DOHH2 (cell line): ENCODE measurements at regions not wholly inside any gene's neighbourhood (a gene's known extent, or its start where the extent isn't known, plus 50 kb on each side); places are given as distances from the start of the nearest gene placed in this dataset.

Source experiments
- CTCF ChIP-seq: fragments of 200-600 bp; sonication (generic); IDR thresholded peaks from one replicate; pipeline ENCODE4 v1.5.1; 2014; ENCODE audit warnings: antibody characterized with exemption, mild to moderate bottlenecking, low read depth, low read length; ENCODE audit not compliant: poor library complexity, severe bottlenecking
- EZH2phosphoT487 ChIP-seq: fragments of 200-600 bp; sonication (generic); IDR thresholded peaks from 2 replicates; pipeline ENCODE4 v1.6.1; 2017; ENCODE audit warnings: borderline replicate concordance, mild to moderate bottlenecking, antibody characterized with exemption, low read length, moderate library complexity, mixed read lengths

- TF ChIP-seq CTCF (no peak), EZH2phosphoT487 (no peak)
Observed at GRCh38 chr9:88658311-88658822, 123.4 kb downstream of the NXNL2 start.
